EH (cell line): ENCODE measurements at regions not wholly inside any gene's neighbourhood (a gene's known extent, or its start where the extent isn't known, plus 50 kb on each side); places are given as distances from the start of the nearest gene placed in this dataset.

Experiments used
- DNase-seq: peaks from one replicate; pipeline ENCODE4 v3.0.0-alpha.2; 2015; ENCODE audit warnings: low read depth

- DNase-seq = no peak
These were observed 243.3 kb downstream of the ERMARD start for GRCh38 chr6:169994739-169995138.

GRCh38 chr6:169993861-169994481, 242.5 kb downstream of the ERMARD start:
- DNase-seq = no peak

GRCh38 chr6:169991913-169992312, 240.5 kb downstream of the ERMARD start:
- DNase-seq = no peak

GRCh38 chr6:169991031-169991390, 239.6 kb downstream of the ERMARD start:
- DNase-seq = no peak

DNA sequence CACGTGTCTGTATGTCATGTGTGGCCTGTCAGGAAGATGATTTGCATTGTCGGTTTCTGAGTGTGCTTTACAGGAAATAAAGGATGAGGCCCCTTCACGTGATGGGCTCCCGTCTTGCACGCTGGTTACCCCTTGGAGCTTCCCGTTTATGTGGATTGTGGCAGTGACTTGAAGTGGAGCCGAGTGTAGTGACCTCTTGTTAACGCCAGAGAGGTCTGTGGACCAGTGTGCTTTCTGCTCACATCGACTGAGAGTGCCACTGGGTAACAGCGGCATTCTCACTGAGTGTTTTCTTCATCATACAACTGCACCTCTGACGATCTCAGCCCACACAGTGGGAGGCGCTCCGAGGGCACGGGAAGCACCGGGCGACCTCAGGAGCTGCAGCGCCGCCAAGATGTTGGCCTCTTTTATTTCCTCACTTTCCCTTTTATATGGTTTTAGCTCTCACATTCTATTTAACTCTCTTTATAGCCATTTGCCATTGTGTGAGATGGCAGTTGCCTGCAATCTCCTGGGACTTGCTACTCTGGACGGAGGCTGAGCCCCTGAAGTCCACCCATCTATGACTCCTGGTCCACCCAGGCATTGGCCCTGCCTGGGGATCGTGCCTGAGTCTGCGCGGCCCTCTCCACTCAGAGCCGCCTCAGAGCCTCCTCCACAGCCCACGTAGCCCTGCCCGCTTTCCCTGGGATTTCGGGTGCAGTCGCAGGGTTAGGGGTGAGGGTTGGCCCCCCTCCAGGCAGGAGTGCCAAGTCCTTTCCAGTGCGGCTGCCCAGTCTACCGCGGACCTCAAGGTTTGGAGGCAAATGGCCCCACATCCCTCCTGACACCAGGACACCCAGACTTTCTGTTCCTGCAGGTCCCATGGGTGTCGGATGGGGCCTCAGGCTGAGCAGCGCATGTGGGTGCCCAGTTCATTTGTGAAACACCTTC, 238.9 kb downstream of the ERMARD start:
- DNase-seq = no peak

DNA sequence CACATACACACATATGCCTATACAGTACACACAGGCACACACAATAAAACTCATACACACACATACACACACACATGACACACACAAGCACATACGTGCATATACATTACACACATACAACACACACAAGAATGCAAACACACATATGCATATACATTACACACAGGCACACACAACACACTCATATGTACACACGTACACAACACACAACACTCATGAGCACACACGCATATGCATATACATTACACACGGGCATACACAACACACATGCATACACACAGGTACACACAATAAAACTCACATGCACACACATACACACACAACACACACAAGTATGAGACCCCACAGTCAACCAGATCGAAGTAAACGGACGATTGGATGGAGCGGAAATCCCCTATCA, 238.2 kb downstream of the ERMARD start:
- no peak for DNase-seq

- DNase-seq = no peak
These were observed 237.5 kb downstream of the ERMARD start for GRCh38 chr6:169988769-169989550.

- no peak for DNase-seq
These were observed 235.6 kb downstream of the ERMARD start for GRCh38 chr6:169986848-169987498.

GRCh38 chr6:169986171-169986847, 234.9 kb downstream of the ERMARD start:
- no peak for DNase-seq

- DNase-seq = no peak
These were observed 233.9 kb downstream of the ERMARD start for GRCh38 chr6:169985121-169986015.

DNA sequence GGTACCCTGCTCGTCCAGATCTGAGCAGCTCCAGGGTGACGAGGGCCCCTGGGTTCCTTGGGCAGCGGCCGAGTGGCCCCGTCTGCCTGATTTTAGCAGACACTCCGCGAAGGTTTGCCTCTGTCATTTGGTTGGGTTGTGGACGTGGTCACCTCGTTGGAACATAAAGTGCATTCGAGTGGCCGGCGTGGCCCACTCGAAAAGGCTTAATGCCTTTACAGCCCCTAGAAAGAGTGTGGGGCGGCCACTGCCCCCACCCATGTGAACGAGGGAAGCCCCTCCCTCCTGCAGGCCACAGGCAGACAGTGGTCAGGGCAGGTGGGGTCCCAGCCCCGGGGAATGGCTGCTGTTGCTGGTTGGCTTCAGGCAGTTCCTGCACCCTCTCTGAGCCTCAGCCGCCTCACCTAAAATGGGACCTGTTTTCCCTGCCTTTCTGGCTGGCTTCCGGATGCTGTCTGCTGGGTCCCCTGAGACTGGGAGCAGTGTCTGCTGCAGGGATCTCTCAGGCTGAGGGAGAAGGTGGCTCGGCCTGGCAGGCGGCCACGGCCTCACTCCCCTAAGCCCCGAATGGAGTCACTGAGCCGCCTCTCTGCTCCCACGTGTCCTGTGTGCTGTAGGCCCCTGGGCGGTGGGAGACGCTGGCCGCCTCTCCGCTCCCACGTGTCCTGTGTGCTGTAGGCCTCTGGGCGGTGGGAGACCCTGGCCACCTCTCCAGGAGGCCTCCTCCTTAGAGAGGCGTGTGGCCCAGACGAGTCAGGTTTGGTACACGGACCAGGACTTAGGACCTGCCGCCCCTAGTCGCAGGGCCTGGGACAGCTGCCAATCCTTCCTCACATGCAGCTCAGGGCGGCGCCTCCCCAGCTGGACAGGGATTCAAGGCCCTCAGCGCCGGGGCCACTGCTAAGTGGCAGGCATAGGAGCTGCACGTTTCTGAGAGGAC, 233.0 kb downstream of the ERMARD start:
- no peak for DNase-seq

- no peak for DNase-seq
These were observed 232.2 kb downstream of the ERMARD start for GRCh38 chr6:169983651-169984050.

DNA sequence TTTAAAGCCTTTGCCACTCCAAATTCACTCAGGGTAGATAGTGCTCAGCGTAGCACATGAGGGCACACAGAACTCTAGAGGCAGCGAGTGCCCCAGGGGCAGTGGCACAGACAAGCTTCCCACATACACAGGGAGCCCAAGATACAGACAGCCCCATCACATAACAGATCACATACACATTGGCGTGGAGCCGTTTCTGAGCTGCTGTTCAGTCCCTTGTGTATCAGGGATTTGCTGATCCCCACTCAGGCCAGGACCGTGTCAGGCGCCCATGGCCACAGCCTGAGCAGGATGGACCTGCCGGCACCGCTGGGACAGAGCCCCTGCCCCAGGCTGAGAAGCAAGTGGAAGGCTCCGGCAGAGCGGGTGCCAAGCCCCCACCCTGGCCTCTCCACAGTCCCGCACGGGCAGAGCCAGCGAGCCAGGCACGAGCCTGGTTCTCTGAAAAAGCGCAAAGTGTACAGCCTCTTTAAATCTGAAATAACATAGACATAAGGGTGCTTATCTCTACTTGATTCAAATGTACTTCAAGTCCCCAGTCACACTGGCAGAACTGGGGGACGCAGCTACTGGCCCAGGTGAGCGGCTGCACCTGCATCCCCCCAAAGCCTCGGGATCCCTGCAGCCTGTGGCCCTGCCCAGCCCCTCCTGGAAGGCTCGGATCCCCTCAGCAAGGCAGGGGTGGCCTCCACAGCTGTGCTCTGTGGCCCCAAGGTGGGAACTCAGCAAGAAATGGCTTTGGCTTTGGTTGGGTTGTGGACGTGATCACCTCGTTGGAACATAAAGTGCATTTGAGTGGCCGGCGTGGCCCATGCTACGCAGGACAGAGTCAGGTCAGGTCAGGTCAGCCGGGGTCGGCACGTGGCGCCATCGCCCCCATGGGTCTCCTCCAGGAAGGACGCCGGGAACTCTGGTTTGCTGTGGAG, 231.3 kb downstream of the ERMARD start:
- no peak for DNase-seq

GRCh38 chr6:169981969-169982368, 230.5 kb downstream of the ERMARD start:
- DNase-seq = no peak

DNA sequence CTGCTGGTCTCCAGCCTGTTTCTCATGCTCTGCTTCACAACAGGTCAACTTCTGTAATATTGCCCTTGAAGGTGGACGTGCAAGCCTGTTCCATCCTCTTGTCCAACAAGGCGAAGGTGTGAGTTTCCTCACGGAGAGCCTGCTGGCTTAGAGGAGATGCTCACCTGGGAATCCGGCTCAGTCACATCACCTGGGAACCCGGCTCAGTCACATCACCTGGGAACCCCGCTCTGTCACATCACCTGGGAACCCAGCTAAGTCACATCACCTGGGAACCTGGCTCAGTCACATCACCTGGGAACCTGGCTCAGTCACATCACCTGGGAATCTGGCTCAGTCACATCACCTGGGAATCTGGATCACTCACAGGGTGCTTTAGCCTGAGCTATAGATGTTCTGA, 230.1 kb downstream of the ERMARD start:
- DNase-seq = no peak

- DNase-seq = no peak
These were observed 229.5 kb downstream of the ERMARD start for GRCh38 chr6:169980826-169981450.

- DNase-seq = no peak
These were observed 228.5 kb downstream of the ERMARD start for GRCh38 chr6:169979873-169980432.
